Transverse colon (tissue), 4 donors: ENCODE measurements at regions not wholly inside any gene's neighbourhood (a gene's known extent, or its start where the extent isn't known, plus 50 kb on each side); places are given as distances from the start of the nearest gene placed in this dataset.

Experiments used
- POLR2AphosphoS5 ChIP-seq, 3 donors: sonication (generic); formaldehyde crosslinking; IDR thresholded peaks; one replicate each; pipeline ENCODE4 v1.6.1; 2016; ENCODE audit warnings: antibody characterized with exemption in 3 of 3
- TF ChIP-seq, protein P1 (sequence below), 5 experiments: fragments of 200-600 bp in 3 of 5; fragments of 450-650 bp in 2 of 5; sonication (generic) in 3 of 5; IDR thresholded peaks; 1 replicate in 2 of 5; 2 replicates in 3 of 5; pipeline ENCODE4 v1.5.1; 2016 to 2017; ENCODE audit warnings: antibody characterized with exemption in 5 of 5, inconsistent platforms in 3 of 5, mild to moderate bottlenecking in 2 of 5, moderate library complexity in 1 of 5

- TF ChIP-seq, protein P1, sequence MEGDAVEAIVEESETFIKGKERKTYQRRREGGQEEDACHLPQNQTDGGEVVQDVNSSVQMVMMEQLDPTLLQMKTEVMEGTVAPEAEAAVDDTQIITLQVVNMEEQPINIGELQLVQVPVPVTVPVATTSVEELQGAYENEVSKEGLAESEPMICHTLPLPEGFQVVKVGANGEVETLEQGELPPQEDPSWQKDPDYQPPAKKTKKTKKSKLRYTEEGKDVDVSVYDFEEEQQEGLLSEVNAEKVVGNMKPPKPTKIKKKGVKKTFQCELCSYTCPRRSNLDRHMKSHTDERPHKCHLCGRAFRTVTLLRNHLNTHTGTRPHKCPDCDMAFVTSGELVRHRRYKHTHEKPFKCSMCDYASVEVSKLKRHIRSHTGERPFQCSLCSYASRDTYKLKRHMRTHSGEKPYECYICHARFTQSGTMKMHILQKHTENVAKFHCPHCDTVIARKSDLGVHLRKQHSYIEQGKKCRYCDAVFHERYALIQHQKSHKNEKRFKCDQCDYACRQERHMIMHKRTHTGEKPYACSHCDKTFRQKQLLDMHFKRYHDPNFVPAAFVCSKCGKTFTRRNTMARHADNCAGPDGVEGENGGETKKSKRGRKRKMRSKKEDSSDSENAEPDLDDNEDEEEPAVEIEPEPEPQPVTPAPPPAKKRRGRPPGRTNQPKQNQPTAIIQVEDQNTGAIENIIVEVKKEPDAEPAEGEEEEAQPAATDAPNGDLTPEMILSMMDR (IDR thresholded peaks at IDR 0.05), result no peak
- no peak for TF ChIP-seq POLR2AphosphoS5 (IDR thresholded peaks at IDR 0.05)
Observed at GRCh38 chr17:13387952-13388351, 213.8 kb downstream of the HS3ST3A1 start.
